Uterus (tissue), 3 donors: ENCODE measurements at regions not wholly inside any gene's neighbourhood (a gene's known extent, or its start where the extent isn't known, plus 50 kb on each side); places are given as distances from the start of the nearest gene placed in this dataset.

Experiments used
- DNase-seq, 2 donors: peaks; one replicate each; pipeline ENCODE4 v3.0.0-alpha.2; 2019 to 2020
- H3K27ac ChIP-seq, 2 donors: fragments of 200-600 bp; sonication (generic); 1 replicate in 1 of 2; 2 replicates in 1 of 2; pipeline ENCODE4 v1.5.1; 2016 to 2018
- H3K27me3 ChIP-seq, 2 donors: fragments of 200-600 bp; sonication (generic); one replicate each; pipeline ENCODE4 v1.5.1; 2018 to 2019; ENCODE audit warnings: control low read depth in 1 of 2
- H3K36me3 ChIP-seq, 2 donors: fragments of 200-600 bp; sonication (generic); one replicate each; pipeline ENCODE4 v1.5.1; 2019; ENCODE audit warnings: control low read depth in 1 of 2
- H3K4me1 ChIP-seq, 2 donors: fragments of 200-600 bp; sonication (generic); one replicate each; pipeline ENCODE4 v1.5.1; 2018 to 2019; ENCODE audit warnings: control low read depth in 1 of 2
- H3K4me3 ChIP-seq, 2 donors: fragments of 200-600 bp; sonication (generic); 1 replicate in 1 of 2; 2 replicates in 1 of 2; pipeline ENCODE4 v1.5.1; 2018 to 2019; ENCODE audit warnings: mild to moderate bottlenecking in 1 of 2
- H3K9me3 ChIP-seq, 2 donors: fragments of 200-600 bp; sonication (generic); one replicate each; pipeline ENCODE4 v1.5.1; 2019; ENCODE audit warnings: control low read depth in 1 of 2
- POLR2A ChIP-seq, 2 donors: fragments of 450-650 bp; IDR thresholded peaks; one replicate each; pipeline ENCODE4 v1.6.1; 2016; ENCODE audit warnings: antibody characterized with exemption in 2 of 2, mild to moderate bottlenecking in 1 of 2, moderate library complexity in 1 of 2
- intact Hi-C: fragments of 100-400 bp; cut with DNase I; formaldehyde crosslinking; loops from one replicate; pipeline ENCODE4 v1.15.1; 2023; ENCODE audit warnings: low total_unique reads
- TF ChIP-seq, protein P1 (sequence below), 4 experiments: fragments of 200-600 bp in 2 of 4; fragments of 450-650 bp in 2 of 4; sonication (generic) in 2 of 4; IDR thresholded peaks; one replicate each; pipeline ENCODE4 v1.5.1; 2016 to 2019; ENCODE audit warnings: antibody characterized with exemption in 4 of 4, mild to moderate bottlenecking in 2 of 4, moderate library complexity in 1 of 4
- donor health status: DM: yes; HTN: yes; CAD: no.

DNA sequence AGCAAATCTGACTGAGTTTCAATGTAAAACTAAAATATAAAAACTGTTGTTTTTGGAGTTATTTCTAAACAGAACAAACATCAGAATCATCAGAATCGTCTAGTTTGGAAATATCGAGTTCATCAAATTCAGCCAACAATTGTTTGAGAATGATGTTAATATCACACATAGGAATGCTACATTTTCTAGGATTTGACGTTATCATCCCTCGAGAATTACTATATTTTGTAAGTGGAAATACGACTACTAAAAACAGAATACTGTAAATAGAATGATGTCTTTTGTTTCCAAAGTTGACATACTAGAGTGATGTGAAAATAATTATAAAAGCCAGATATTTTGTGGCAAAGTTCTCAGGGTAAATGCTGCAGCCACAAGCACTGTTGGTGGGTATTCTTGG lies 805.9 kb downstream of the TLE1 start:
- DNase-seq = no peak
- H3K27ac ChIP-seq = no peak overlapping the region
- intact Hi-C loops = no loop called here

DNA sequence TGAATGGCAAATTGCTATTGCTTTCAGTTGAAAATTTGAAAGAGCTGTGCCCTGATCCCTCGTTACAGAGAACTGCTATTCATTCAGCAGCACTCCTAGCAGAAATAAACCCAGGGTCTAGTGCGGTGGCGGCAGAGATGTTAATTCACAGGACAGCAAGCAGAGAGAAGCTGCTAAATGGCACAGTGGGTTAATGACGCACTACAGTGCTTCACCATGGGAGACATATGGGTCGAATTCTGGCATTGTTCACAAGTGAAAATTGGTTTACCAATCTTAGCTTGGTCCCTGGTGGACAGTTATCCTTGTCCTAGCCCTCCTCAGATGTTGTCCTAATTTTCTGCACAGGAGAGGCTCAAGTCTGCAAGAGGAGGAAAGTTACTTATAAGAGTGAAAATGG lies 807.4 kb downstream of the TLE1 start:
- no peak for DNase-seq
- Histone ChIP-seq H3K36me3 (no peaks in the 10 kb centered on the region), H3K27ac (no peak overlapping the region), H3K4me1 (no peaks in the 10 kb centered on the region), H3K9me3 (no peaks in the 10 kb centered on the region), H3K27me3 (no peaks in the 10 kb centered on the region), H3K4me3 (no peak overlapping the region)
- TF ChIP-seq, protein P1, sequence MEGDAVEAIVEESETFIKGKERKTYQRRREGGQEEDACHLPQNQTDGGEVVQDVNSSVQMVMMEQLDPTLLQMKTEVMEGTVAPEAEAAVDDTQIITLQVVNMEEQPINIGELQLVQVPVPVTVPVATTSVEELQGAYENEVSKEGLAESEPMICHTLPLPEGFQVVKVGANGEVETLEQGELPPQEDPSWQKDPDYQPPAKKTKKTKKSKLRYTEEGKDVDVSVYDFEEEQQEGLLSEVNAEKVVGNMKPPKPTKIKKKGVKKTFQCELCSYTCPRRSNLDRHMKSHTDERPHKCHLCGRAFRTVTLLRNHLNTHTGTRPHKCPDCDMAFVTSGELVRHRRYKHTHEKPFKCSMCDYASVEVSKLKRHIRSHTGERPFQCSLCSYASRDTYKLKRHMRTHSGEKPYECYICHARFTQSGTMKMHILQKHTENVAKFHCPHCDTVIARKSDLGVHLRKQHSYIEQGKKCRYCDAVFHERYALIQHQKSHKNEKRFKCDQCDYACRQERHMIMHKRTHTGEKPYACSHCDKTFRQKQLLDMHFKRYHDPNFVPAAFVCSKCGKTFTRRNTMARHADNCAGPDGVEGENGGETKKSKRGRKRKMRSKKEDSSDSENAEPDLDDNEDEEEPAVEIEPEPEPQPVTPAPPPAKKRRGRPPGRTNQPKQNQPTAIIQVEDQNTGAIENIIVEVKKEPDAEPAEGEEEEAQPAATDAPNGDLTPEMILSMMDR (IDR thresholded peaks at IDR 0.05) = no peak
- no peak for TF ChIP-seq POLR2A (IDR thresholded peaks at IDR 0.05)
- intact Hi-C loops = no loop called here

More for the DNA sequence above, 805.9 kb downstream of the TLE1 start:
- H3K36me3 ChIP-seq = no peaks in the 10 kb centered on the region
- no peaks in the 10 kb centered on the region for H3K27me3 ChIP-seq
- no peaks in the 10 kb centered on the region for H3K9me3 ChIP-seq
- H3K4me1 ChIP-seq = no peaks in the 10 kb centered on the region
- no peak for TF ChIP-seq POLR2A (IDR thresholded peaks at IDR 0.05)
- TF ChIP-seq, protein P1 (IDR thresholded peaks at IDR 0.05) = no peak
- no peak overlapping the region for H3K4me3 ChIP-seq

DNA sequence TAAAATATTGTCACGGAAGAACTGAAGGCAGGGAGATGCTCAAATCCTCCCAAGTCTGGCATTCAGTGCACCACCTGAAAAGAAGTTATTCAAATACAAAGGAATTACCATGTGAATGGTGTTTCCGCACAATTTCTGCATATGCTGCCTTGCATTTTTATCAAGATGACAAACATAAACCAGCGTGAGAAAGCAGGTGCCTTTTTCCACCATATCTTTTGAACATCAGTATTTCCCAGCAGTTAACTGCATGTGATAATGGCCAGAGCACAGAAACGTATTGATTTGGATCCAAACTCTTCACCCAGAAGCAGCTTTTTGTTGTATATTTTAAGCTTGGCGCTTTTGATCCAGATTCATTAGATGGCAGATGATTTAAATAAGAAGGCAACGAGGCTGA lies 808.0 kb downstream of the TLE1 start:
- TF ChIP-seq, protein P1 (IDR thresholded peaks at IDR 0.05) = no peak
- no peak for TF ChIP-seq POLR2A (IDR thresholded peaks at IDR 0.05)
- no peaks in the 10 kb centered on the region for H3K9me3 ChIP-seq
- no peak overlapping the region for H3K4me3 ChIP-seq
- H3K4me1 ChIP-seq = no peaks in the 10 kb centered on the region
- no peaks in the 10 kb centered on the region for H3K27me3 ChIP-seq
- intact Hi-C loops = no loop called here
- H3K27ac ChIP-seq = no peak overlapping the region
- H3K36me3 ChIP-seq = no peaks in the 10 kb centered on the region
- no peak for DNase-seq

DNA sequence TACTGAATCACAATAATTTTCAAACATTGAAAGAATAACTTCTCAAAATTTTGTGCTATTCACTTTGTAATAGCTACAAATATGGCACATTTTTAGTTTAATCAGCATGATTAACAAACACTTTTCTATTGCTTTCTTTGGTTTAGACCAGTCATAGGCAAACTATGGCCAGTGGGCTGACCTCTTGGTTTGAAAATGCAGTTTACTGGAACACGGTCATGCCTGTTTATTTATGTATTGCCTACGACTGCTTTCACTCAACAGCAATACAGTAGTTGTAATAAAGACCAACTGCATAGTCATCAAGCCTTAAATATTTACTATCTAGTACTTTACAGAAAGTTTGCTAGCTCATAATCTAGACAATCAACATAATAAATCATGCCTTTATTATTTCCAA lies 810.8 kb downstream of the TLE1 start:
- no peak for DNase-seq
- Histone ChIP-seq H3K36me3 (no peaks in the 10 kb centered on the region), H3K27me3 (no peaks in the 10 kb centered on the region), H3K27ac (no peak overlapping the region), H3K4me3 (no peak overlapping the region), H3K9me3 (no peaks in the 10 kb centered on the region), H3K4me1 (no peaks in the 10 kb centered on the region)
- TF ChIP-seq POLR2A (IDR thresholded peaks at IDR 0.05) = no peak
- TF ChIP-seq, protein P1 (IDR thresholded peaks at IDR 0.05) = no peak
- intact Hi-C loops = no loop called here

DNA sequence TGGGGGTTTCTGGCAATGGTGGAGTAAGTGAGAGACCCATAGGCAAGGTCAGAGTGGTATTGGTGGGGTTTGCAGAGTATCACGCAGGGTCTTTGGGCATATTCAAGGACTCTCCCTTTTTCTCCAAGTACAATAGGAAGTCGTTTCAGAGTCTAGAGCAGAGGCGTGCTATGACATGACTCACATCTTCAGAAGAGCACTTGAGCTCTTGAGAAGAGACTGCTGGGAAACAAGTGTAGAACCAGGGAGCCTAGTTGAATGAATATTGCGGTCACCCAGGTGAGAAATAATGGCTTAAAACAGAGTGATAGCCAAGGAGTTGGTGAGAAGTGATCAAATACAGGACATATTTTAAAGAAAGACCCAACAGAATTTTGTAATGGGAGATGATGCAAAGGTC lies 813.4 kb downstream of the TLE1 start:
- no peak for DNase-seq
- intact Hi-C loops = no loop called here
- Histone ChIP-seq H3K27ac (no peak overlapping the region), H3K9me3 (no peaks in the 10 kb centered on the region), H3K27me3 (no peaks in the 10 kb centered on the region), H3K4me1 (peaks cover 0 to 4% of the 10 kb centered on the region in 2 donors), H3K36me3 (no peaks in the 10 kb centered on the region), H3K4me3 (no peak overlapping the region)
- TF ChIP-seq, protein P1 (IDR thresholded peaks at IDR 0.05) = no peak
- TF ChIP-seq POLR2A (IDR thresholded peaks at IDR 0.05) = no peak
